ENCODE measurements at regions not wholly inside any gene's neighbourhood (a gene's known extent, or its start where the extent isn't known, plus 50 kb on each side); places are given as distances from the start of the nearest gene placed in this dataset.

- DNase-seq (ENCODE audit: low read depth): no peak
- TF ChIP-seq CTCF (IDR thresholded peaks at IDR 0.05; ENCODE audit: insufficient read depth, low read depth, low read length, missing control alignments): no peak
- no peak overlapping the region for H3K4me3 ChIP-seq (ENCODE audit: low read depth, low read length)
These were observed 110.5 kb upstream of the MAGI2 start for GRCh38 chr7:79563821-79564522.

- DNase-seq (ENCODE audit: low read depth): no peak
- TF ChIP-seq CTCF (IDR thresholded peaks at IDR 0.05; ENCODE audit: insufficient read depth, low read depth, low read length, missing control alignments): no peak
- H3K4me3 ChIP-seq (ENCODE audit: low read depth, low read length): no peak overlapping the region
These were observed 102.1 kb upstream of the MAGI2 start for GRCh38 chr7:79555571-79555970.

GRCh38 chr7:79553811-79554555 is 100.5 kb upstream of the MAGI2 start:
- no peak for DNase-seq (ENCODE audit: low read depth)
- no peak overlapping the region for H3K4me3 ChIP-seq (ENCODE audit: low read depth, low read length)
- no peak for TF ChIP-seq CTCF (IDR thresholded peaks at IDR 0.05; ENCODE audit: insufficient read depth, low read depth, low read length, missing control alignments)

GRCh38 chr7:79552463-79552862 is 99.0 kb upstream of the MAGI2 start:
- H3K4me3 ChIP-seq (ENCODE audit: low read depth, low read length): no peak overlapping the region
- DNase-seq (ENCODE audit: low read depth): no peak
- no peak for TF ChIP-seq CTCF (IDR thresholded peaks at IDR 0.05; ENCODE audit: insufficient read depth, low read depth, low read length, missing control alignments)

- DNase-seq (ENCODE audit: low read depth): no peak
- no peak overlapping the region for H3K4me3 ChIP-seq (ENCODE audit: low read depth, low read length)
- no peak for TF ChIP-seq CTCF (IDR thresholded peaks at IDR 0.05; ENCODE audit: insufficient read depth, low read depth, low read length, missing control alignments)
These were observed 95.3 kb upstream of the MAGI2 start for GRCh38 chr7:79548727-79549126.

- H3K4me3 ChIP-seq (ENCODE audit: low read depth, low read length): no peak overlapping the region
- no peak for DNase-seq (ENCODE audit: low read depth)
- TF ChIP-seq CTCF (IDR thresholded peaks at IDR 0.05; ENCODE audit: insufficient read depth, low read depth, low read length, missing control alignments): no peak
These were observed 93.7 kb upstream of the MAGI2 start for GRCh38 chr7:79547132-79547531.

Data from GM12865 (cell line).